HAP-1 (cell line): ENCODE measurements at regions not wholly inside any gene's neighbourhood (a gene's known extent, or its start where the extent isn't known, plus 50 kb on each side); places are given as distances from the start of the nearest gene placed in this dataset.

ENCODE experiments used
- DNase-seq, 2 experiments: peaks; one replicate each; pipeline ENCODE4 v3.0.0-alpha.2; 2016 to 2020; ENCODE audit warnings: low spot score in 2 of 2
- H3K27me3 ChIP-seq: fragments of 250-450 bp; sonication (Bioruptor Pico); 2 replicates; pipeline ENCODE4 v1.5.1; 2020; ENCODE audit warnings: low read depth, mild to moderate bottlenecking, moderate library complexity
- H3K36me3 ChIP-seq: fragments of 250-450 bp; sonication (Bioruptor Pico); replicated peaks from 2 replicates; pipeline ENCODE4 v1.5.1; 2020; ENCODE audit warnings: mild to moderate bottlenecking
- H3K4me1 ChIP-seq: fragments of 250-450 bp; sonication (Bioruptor Pico); 2 replicates; pipeline ENCODE4 v1.5.1; 2020; ENCODE audit warnings: mild to moderate bottlenecking
- H3K4me3 ChIP-seq: fragments of 250-450 bp; sonication (Bioruptor Pico); 2 replicates; pipeline ENCODE4 v1.5.1; 2020; ENCODE audit warnings: mild to moderate bottlenecking, moderate library complexity
- H3K9me3 ChIP-seq: fragments of 250-450 bp; sonication (Bioruptor Pico); 2 replicates; pipeline ENCODE4 v1.5.1; 2020; ENCODE audit warnings: mild to moderate bottlenecking, moderate library complexity
- in situ Hi-C: fragments of 300-500 bp; cut with MboI; formaldehyde crosslinking; loops from 3 replicates; pipeline ENCODE4 v1.14.3; 2020; ENCODE audit warnings: low sequenced_read_pairs, inconsistent platforms, mixed read lengths

DNA sequence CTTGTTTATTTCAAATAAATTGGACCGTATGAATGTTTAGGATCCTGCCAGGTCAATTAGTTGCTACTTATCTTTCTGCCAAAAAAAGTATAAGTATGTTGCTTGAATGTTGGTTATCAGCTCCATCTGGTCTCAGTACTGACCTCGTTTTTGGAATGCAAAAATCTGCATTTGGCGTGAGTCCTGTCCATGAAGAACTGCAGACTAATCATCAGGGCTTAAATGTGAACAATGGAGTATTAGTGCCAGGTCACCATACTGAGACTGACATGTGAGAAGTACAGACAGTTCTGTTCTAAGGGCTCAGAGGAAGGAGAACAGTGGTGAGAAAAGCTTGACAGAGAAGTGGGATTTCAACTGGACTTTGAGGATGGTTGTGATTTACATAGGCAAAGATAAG lies 393.1 kb upstream of the SLC14A2 start:
- H3K36me3 ChIP-seq = no peaks in the 10 kb centered on the region
- no peak overlapping the region for H3K4me3 ChIP-seq
- DNase-seq = no peak
- no peaks in the 10 kb centered on the region for H3K9me3 ChIP-seq
- H3K4me1 ChIP-seq = no peaks in the 10 kb centered on the region
- no peaks in the 10 kb centered on the region for H3K27me3 ChIP-seq
- in situ Hi-C loops = no loop called here

DNA sequence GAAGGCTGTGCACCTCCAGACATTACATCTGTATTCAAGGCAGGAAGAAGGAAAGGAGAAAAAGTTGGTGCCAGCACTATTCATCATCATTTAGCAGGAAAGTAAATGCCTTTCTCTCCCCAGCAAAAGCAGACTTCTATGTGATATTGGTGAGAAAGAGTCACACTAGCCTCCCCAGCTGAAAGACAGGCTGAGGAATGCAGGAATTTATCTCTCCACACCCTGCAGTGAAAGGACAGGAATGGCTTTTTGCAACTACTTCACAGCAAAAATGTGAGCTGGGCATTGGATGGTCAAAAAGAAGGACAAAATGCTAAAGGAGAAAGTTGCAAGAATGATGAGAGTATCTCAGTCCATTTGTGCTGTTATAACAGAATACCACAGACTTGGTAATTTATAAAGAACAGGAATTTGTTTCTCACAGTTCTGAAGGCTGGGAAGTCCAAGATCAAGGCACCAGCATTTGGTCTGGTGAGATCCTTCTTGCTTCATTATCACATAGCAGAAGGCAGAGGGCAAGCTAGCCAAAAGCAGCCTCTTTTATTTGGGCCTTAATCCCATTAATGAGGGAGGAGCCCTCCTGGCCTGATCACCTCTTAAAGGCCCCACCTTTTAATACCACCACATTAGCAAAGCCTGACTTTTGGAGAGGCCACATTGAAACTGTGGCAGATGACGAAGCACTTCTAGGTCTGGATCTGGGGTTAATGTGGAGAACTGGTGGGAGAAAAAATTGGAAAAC lies 388.1 kb upstream of the SLC14A2 start:
- no peaks in the 10 kb centered on the region for H3K4me1 ChIP-seq
- DNase-seq = no peak
- no peaks in the 10 kb centered on the region for H3K9me3 ChIP-seq
- in situ Hi-C loops = no loop called here
- no peaks in the 10 kb centered on the region for H3K36me3 ChIP-seq
- no peaks in the 10 kb centered on the region for H3K27me3 ChIP-seq
- no peak overlapping the region for H3K4me3 ChIP-seq

DNA sequence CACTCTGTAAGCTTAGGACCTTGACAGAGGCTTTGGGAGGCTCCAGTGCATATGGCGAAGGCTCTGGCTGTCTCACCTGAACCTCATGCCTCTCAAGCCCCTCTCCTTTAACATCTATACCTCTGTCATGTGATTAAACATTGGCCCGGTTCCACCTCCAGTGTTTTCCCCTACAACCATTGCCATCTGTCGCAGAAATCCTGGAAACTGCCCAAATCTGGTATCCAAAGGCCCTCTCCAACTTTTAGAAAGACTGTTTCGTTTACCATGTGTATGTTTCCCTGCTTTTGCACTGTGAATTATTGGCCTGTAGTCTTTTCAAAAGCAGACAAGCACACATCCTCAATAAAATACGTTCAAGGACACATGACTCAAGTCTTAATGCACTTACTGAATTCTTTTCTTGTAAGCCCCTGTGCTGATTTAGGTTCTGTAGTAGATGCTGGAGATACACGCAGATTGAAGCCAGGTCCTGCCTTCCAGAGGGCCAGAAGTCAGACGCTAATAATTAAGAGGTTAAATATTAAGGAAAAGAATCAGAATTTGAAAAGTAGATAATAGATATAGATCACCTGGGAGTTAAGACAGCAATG lies 386.4 kb upstream of the SLC14A2 start:
- no peak for DNase-seq
- Histone ChIP-seq H3K27me3 (no peaks in the 10 kb centered on the region), H3K4me3 (no peak overlapping the region), H3K36me3 (no peaks in the 10 kb centered on the region), H3K9me3 (no peaks in the 10 kb centered on the region), H3K4me1 (no peaks in the 10 kb centered on the region)
- in situ Hi-C loops = no loop called here

DNA sequence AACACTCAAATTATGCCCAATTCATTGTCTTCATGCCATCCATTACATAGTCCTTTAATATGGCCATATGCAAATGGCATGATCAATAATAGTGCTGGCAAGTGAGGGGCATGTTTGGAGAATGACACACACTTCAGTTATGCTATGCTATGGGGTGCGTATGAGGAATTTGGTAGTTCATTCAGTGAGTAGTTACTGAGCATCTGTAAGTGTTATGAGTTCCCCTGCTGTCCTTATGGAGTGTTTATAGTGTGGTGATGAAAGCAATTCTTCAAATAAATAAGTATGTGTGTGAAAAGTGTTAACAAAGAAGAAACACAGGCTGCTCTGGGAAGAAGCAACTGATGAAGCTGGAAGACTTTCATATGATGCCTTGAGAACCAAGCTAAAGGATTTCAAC lies 383.7 kb upstream of the SLC14A2 start:
- Histone ChIP-seq H3K4me3 (no peak overlapping the region), H3K9me3 (no peaks in the 10 kb centered on the region), H3K4me1 (no peaks in the 10 kb centered on the region), H3K36me3 (no peaks in the 10 kb centered on the region), H3K27me3 (no peaks in the 10 kb centered on the region)
- no peak for DNase-seq
- in situ Hi-C loops = no loop called here

DNA sequence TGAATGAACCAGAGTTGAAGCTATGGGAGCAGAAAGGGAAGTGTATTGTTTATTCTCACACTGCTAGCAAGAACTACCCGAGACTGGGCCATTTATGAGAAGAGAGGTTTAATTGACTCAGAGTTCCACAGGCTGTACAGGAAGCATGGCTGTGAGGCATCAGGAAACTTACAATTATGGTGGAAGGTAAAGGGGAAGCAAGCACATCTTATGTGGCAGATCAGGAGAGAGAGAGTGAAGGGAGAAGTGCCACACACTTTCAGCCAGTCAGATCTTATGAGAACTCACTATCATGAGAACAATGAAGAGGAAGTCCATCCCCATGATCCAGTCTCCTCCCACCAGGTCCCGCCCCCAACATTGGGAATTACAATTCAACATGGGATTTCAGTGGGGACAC lies 383.2 kb upstream of the SLC14A2 start:
- in situ Hi-C loops = no loop called here
- H3K4me3 ChIP-seq = no peak overlapping the region
- H3K36me3 ChIP-seq = no peaks in the 10 kb centered on the region
- H3K27me3 ChIP-seq = no peaks in the 10 kb centered on the region
- DNase-seq = no peak
- H3K4me1 ChIP-seq = no peaks in the 10 kb centered on the region
- H3K9me3 ChIP-seq = no peaks in the 10 kb centered on the region

DNA sequence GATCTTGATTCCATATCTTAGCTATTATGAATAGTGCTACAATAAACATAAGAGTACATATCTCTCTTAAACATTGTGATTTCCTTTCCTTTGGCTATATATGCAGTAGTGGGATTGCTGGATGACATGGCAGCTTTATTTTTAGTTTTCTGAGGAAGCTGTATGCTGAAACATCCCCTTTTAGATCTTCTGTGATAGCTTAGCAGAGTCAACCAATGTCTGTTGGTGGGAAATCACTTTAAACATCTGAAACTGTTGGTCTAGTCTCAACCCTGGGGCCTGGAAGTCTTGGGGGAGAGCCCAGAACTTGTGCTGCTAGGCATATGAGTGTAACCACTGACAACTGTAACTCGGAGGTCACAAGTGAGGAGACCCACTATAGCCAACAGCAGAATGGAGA lies 378.6 kb upstream of the SLC14A2 start:
- in situ Hi-C loops = no loop called here
- H3K4me3 ChIP-seq = no peak overlapping the region
- H3K27me3 ChIP-seq = no peaks in the 10 kb centered on the region
- H3K9me3 ChIP-seq = no peaks in the 10 kb centered on the region
- no peaks in the 10 kb centered on the region for H3K36me3 ChIP-seq
- H3K4me1 ChIP-seq = no peaks in the 10 kb centered on the region
- DNase-seq = no peak

DNA sequence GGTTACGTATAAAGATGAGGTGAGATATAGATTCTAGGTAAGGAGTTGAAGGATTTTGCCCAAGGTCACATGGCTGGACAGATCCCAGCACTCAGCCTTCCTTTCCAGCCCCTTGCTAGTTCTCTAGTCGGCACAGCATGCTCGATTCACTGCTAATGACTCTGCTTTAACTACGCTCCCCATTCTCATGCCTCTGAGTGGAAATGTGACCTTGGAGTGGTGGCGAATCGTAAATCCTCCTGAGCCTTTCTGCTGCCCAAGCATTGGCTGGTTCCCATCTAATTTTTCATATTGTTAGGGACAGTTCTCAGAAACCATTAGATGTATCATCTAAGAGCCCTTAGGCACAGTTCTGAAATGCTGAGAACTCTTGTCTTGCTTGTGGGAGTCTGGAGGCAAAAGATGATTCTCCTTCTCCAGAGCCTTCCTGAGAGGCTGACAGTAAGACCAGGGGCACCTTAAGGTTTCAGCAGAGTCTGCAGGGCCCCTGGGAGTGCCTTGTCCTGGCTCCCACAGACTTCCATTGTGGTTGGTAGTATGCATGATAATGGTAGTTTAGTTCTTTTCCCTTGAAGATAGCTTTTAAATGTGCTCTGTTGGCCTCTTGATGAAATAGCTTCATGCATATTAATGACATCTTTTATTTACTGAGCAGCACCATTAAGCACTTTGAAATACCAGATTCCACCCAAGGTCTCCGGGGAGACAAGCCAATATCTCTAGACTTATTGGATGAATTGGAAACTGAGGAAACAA lies 377.8 kb upstream of the SLC14A2 start:
- H3K4me3 ChIP-seq = no peak overlapping the region
- no peaks in the 10 kb centered on the region for H3K36me3 ChIP-seq
- H3K9me3 ChIP-seq = no peaks in the 10 kb centered on the region
- DNase-seq = peak in 1 of 2 experiments; percentile 8
- no peaks in the 10 kb centered on the region for H3K4me1 ChIP-seq
- in situ Hi-C loops = no loop called here
- H3K27me3 ChIP-seq = no peaks in the 10 kb centered on the region

DNA sequence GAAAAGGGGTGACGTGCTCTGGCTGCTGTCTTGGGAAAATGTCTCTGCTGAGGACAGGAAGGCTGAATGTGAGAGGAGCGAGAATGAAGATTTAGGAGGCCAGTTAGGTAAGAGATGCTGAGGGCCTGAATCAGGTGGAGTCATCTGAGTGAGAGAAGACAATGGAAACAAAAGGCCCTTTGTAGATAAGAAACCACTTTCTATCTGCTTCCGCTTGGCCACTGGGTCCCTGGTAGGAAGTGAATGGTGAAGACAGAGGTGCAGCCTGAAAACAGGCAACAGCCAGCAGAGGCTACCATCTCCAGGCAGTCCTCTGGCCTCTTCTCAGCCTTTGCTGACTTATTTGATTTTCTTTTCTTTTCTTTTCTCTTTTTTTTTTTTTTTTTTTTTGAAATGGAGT lies 374.0 kb upstream of the SLC14A2 start:
- Histone ChIP-seq H3K27me3 (no peaks in the 10 kb centered on the region), H3K4me3 (no peak overlapping the region), H3K4me1 (no peaks in the 10 kb centered on the region), H3K36me3 (no peaks in the 10 kb centered on the region), H3K9me3 (no peaks in the 10 kb centered on the region)
- in situ Hi-C loops = no loop called here
- no peak for DNase-seq

DNA sequence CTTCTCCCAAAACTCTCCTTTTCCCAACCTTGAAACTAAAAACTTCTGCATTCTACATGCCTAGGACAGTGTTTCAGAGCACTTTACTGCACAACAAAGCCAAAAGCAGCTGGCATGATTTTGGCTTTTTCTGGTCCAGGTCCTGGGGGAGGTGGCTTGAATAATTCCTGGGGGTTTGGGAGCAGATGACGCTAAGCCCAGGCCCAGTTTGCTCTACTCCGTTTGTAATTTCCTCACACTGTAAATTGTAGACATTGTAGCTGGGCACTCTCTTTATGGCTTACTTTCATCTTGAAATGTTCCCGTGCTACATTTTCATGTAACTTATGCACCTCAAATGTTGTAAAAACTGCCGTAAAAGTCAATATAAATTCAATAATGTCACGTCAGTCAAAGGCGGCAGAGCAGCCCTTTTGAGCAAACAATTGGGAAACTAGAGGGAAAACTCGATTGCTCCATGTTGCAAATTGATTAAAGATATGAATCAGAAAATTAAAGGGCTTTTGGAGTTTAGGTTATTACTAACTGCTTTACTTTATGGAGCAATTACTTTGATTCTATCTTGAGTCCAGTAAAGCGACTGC lies 373.2 kb upstream of the SLC14A2 start:
- in situ Hi-C loops = no loop called here
- H3K4me1 ChIP-seq = no peaks in the 10 kb centered on the region
- H3K4me3 ChIP-seq = no peak overlapping the region
- no peaks in the 10 kb centered on the region for H3K36me3 ChIP-seq
- H3K27me3 ChIP-seq = no peaks in the 10 kb centered on the region
- H3K9me3 ChIP-seq = no peaks in the 10 kb centered on the region
- DNase-seq = no peak

DNA sequence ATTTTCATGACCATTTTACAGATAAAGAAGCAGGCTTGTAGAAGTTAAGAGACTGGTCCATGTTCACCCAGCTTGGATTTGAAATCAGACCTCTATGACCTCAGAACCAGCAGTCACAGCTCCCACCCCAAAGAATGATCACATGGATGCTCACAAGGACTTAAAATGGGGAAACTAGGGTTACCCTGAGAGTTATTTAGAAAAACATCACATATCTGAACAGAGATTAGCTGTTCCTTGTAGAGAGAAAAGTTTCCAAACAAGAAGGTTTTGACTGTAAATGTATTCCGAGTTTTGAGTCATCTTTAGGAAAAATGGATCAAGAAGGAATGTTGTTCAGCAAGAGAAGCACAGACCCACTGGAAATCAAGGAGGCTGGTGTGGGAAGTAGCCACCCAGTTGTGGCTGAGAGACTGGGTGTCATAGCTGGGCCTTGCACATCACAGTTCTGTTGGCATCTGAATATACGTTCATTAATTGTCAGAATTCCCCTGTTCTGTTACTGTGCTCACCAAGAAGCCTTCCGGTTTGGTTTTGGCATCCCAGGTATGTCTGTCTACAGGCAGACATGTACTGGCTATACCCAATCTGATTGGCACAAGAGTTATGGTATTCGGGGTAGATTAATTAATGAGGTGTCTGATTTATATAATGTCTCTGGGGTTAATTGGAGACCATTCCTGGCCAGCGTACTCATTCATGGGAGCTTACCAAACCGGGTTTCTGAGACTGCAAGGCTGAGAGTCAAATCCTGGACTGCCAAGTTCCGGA lies 371.8 kb upstream of the SLC14A2 start:
- H3K4me3 ChIP-seq = no peak overlapping the region
- no peaks in the 10 kb centered on the region for H3K9me3 ChIP-seq
- DNase-seq = no peak
- H3K36me3 ChIP-seq = no peaks in the 10 kb centered on the region
- H3K4me1 ChIP-seq = no peaks in the 10 kb centered on the region
- in situ Hi-C loops = no loop called here
- no peaks in the 10 kb centered on the region for H3K27me3 ChIP-seq

DNA sequence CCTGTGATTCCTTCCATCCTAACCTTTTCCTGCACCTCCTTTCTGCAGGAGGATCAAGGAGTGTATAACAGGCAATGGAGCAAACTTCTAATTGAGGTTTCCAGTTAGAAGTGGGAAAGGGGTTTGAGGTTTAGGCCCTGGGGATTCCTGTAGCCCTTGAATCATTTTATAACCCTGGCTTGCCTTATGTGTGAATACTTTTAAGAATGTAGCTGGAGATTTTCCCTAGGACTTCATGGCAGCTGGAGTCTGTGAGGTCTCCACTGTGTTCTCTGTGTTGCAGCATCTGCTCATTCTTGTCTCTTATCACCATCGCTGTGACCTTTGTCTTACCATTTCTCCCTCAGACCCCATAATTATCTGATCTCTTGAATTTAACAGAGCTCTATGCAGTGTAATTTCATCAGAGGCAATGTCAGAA lies 370.2 kb upstream of the SLC14A2 start:
- no peaks in the 10 kb centered on the region for H3K9me3 ChIP-seq
- no peaks in the 10 kb centered on the region for H3K4me1 ChIP-seq
- in situ Hi-C loops = no loop called here
- no peak for DNase-seq
- no peak overlapping the region for H3K4me3 ChIP-seq
- no peaks in the 10 kb centered on the region for H3K27me3 ChIP-seq
- H3K36me3 ChIP-seq = no peaks in the 10 kb centered on the region

DNA sequence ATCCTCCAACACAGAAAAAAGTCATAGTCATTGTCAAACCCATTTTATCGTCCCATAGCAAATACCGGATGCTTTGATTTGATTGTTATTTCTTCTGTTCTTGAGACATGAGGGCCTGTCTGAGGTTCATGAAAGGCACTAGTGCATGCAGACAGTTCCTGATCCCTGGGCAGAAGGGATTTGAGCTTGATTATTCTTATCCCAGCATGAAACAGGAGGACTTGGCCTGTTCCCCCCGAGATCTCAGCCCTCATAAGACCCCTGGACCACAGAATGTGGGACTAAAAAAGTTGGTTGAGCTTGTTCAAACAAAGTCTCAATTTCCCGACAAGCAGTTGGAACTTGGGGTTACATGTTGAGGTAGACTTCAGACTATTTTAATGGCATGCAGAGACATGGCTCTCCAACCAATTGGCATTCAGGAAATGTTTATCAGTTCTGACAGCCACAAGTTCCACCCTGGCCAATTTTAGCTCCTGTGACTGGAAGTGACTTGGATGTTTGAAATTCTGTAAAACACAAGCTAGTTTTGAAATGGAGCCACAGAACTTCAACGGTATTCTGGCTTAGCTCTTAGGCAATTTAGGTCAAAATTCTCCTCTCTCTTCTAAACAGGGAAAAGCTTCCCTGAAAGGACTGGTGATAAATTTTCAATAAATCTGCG lies 366.9 kb upstream of the SLC14A2 start:
- no peaks in the 10 kb centered on the region for H3K27me3 ChIP-seq
- no peaks in the 10 kb centered on the region for H3K36me3 ChIP-seq
- H3K4me3 ChIP-seq = no peak overlapping the region
- DNase-seq = no peak
- no peaks in the 10 kb centered on the region for H3K4me1 ChIP-seq
- no peaks in the 10 kb centered on the region for H3K9me3 ChIP-seq
- in situ Hi-C loops = no loop called here

DNA sequence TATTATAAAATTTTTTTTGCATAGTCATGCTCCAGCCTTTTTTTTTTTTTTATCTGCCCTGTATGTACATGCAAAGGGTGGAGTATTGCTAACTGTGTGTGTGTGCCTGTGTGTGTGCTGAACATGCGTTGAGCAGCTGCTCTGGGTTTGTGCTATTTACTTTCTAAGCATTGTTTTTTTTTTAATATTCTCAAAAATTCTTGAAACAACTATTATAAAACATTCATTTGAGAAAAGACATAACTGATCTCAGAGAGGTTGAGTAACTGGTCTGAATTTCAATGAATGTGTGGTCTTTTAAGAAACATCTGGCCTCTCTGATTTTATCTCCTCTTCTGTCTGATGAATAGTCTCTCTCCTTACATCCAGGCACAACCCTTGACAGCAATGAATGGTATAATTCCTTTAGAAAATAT lies 366.0 kb upstream of the SLC14A2 start:
- Histone ChIP-seq H3K4me3 (no peak overlapping the region), H3K9me3 (no peaks in the 10 kb centered on the region), H3K36me3 (no peaks in the 10 kb centered on the region), H3K4me1 (no peaks in the 10 kb centered on the region), H3K27me3 (no peaks in the 10 kb centered on the region)
- DNase-seq = no peak
- in situ Hi-C loops = no loop called here
